Endothelial cell (in vitro differentiated cells): ENCODE measurements at regions not wholly inside any gene's neighbourhood (a gene's known extent, or its start where the extent isn't known, plus 50 kb on each side); places are given as distances from the start of the nearest gene placed in this dataset.

Source experiments
- DNase-seq: peaks from one replicate; pipeline ENCODE4 v3.0.0; 2021; ENCODE audit warnings: low spot score
- H3K27ac Mint-ChIP-seq: one replicate; pipeline ENCODE4 v1.8.0; 2021; ENCODE audit warnings: mixed read lengths, inconsistent platforms; ENCODE audit not compliant: unreplicated experiment
- H3K27me3 Mint-ChIP-seq: one replicate; pipeline ENCODE4 v1.8.0; 2021; ENCODE audit warnings: mild to moderate bottlenecking, moderate library complexity, mixed read lengths, inconsistent platforms; ENCODE audit not compliant: unreplicated experiment
- H3K36me3 Mint-ChIP-seq: one replicate; pipeline ENCODE4 v1.8.0; 2021; ENCODE audit warnings: mild to moderate bottlenecking, low read depth, mixed read lengths, inconsistent platforms; ENCODE audit not compliant: unreplicated experiment
- H3K4me1 Mint-ChIP-seq: one replicate; pipeline ENCODE4 v1.8.0; 2021; ENCODE audit warnings: mild to moderate bottlenecking, mixed read lengths, inconsistent platforms; ENCODE audit not compliant: unreplicated experiment
- H3K4me3 Mint-ChIP-seq: one replicate; pipeline ENCODE4 v1.8.0; 2021; ENCODE audit warnings: mild to moderate bottlenecking, mixed read lengths, inconsistent platforms; ENCODE audit not compliant: unreplicated experiment
- H3K9me3 Mint-ChIP-seq: one replicate; pipeline ENCODE4 v1.8.0; 2021; ENCODE audit warnings: mixed read lengths, inconsistent platforms; ENCODE audit not compliant: unreplicated experiment
- CTCF ChIP-seq: fragments of 200-600 bp; sonication (generic); IDR thresholded peaks from one replicate; pipeline ENCODE4 v1.5.0; 2021; ENCODE audit warnings: antibody characterized with exemption; ENCODE audit not compliant: unreplicated experiment

- peaks cover 1% of the 10 kb centered on the region for H3K27me3 Mint-ChIP-seq
- no peaks in the 10 kb centered on the region for H3K4me1 Mint-ChIP-seq
- H3K4me3 Mint-ChIP-seq = no peak overlapping the region
- H3K9me3 Mint-ChIP-seq = no peaks in the 10 kb centered on the region
- H3K27ac Mint-ChIP-seq = no peak overlapping the region
- no peak for TF ChIP-seq CTCF
- no peak for DNase-seq
- no peaks in the 10 kb centered on the region for H3K36me3 Mint-ChIP-seq
Observed at GRCh38 chr5:90338712-90339372, 70.7 kb downstream of the CETN3 start.

- no peak overlapping the region for H3K4me3 Mint-ChIP-seq
- no peaks in the 10 kb centered on the region for H3K36me3 Mint-ChIP-seq
- no peaks in the 10 kb centered on the region for H3K9me3 Mint-ChIP-seq
- DNase-seq = no peak
- peaks cover 1% of the 10 kb centered on the region for H3K27me3 Mint-ChIP-seq
- no peak overlapping the region for H3K27ac Mint-ChIP-seq
- H3K4me1 Mint-ChIP-seq = no peaks in the 10 kb centered on the region
- TF ChIP-seq CTCF = no peak
Observed at GRCh38 chr5:90337449-90338052, 72.0 kb downstream of the CETN3 start.

GRCh38 chr5:90336752-90337151 lies 72.8 kb downstream of the CETN3 start:
- Mint-ChIP-seq H3K36me3 (no peaks in the 10 kb centered on the region), H3K27me3 (peaks cover 1% of the 10 kb centered on the region), H3K9me3 (no peaks in the 10 kb centered on the region), H3K4me3 (no peak overlapping the region), H3K27ac (no peak overlapping the region), H3K4me1 (no peaks in the 10 kb centered on the region)
- DNase-seq = no peak
- TF ChIP-seq CTCF = no peak

- Mint-ChIP-seq H3K9me3 (no peaks in the 10 kb centered on the region), H3K36me3 (no peaks in the 10 kb centered on the region), H3K27me3 (peaks cover 1% of the 10 kb centered on the region), H3K4me1 (no peaks in the 10 kb centered on the region), H3K27ac (no peak overlapping the region), H3K4me3 (no peak overlapping the region)
- TF ChIP-seq CTCF = no peak
- no peak for DNase-seq
Observed at GRCh38 chr5:90334741-90335140, 74.8 kb downstream of the CETN3 start.

- no peak overlapping the region for H3K27ac Mint-ChIP-seq
- no peak for TF ChIP-seq CTCF
- H3K36me3 Mint-ChIP-seq = no peaks in the 10 kb centered on the region
- H3K9me3 Mint-ChIP-seq = no peaks in the 10 kb centered on the region
- no peak for DNase-seq
- peaks cover 4% of the 10 kb centered on the region for H3K4me1 Mint-ChIP-seq
- peaks cover 5% of the 10 kb centered on the region for H3K27me3 Mint-ChIP-seq
- H3K4me3 Mint-ChIP-seq = no peak overlapping the region
Observed at GRCh38 chr5:90329911-90330310, 79.6 kb downstream of the CETN3 start.
